Mammary epithelial cell (primary cell): ENCODE measurements at regions not wholly inside any gene's neighbourhood (a gene's known extent, or its start where the extent isn't known, plus 50 kb on each side); places are given as distances from the start of the nearest gene placed in this dataset.

ENCODE experiments used
- CTCF ChIP-seq, 2 donors: IDR thresholded peaks in 1 of 2; conservative IDR thresholded peaks in 1 of 2; 2 replicates each; pipeline ENCODE4 v1.5.1; 2011 to 2012; ENCODE audit warnings: inconsistent platforms in 2 of 2, low read length in 2 of 2, mild to moderate bottlenecking in 2 of 2, control low read depth in 1 of 2, low read depth in 1 of 2; ENCODE audit not compliant: insufficient read depth in 1 of 2; ENCODE audit errors: extremely low read depth in 1 of 2
- EZH2 ChIP-seq: IDR thresholded peaks from 2 replicates; pipeline ENCODE4 v1.6.1; 2012; ENCODE audit warnings: low read length, inconsistent platforms, borderline replicate concordance

GRCh38 chr4:13844740-13845139, 217.2 kb upstream of the BOD1L1 start:
- TF ChIP-seq CTCF (conservative IDR thresholded peaks at IDR 0.05 in 1 of 2, IDR thresholded peaks at IDR 0.05 in 1 of 2; ENCODE audit: extremely low read depth in 1 of 2, insufficient read depth in 1 of 2, low read depth in 1 of 2, low read length in 2 of 2) (no peak), EZH2 (no peak)
